ENCODE measurements at regions not wholly inside any gene's neighbourhood (a gene's known extent, or its start where the extent isn't known, plus 50 kb on each side); places are given as distances from the start of the nearest gene placed in this dataset.

DNA sequence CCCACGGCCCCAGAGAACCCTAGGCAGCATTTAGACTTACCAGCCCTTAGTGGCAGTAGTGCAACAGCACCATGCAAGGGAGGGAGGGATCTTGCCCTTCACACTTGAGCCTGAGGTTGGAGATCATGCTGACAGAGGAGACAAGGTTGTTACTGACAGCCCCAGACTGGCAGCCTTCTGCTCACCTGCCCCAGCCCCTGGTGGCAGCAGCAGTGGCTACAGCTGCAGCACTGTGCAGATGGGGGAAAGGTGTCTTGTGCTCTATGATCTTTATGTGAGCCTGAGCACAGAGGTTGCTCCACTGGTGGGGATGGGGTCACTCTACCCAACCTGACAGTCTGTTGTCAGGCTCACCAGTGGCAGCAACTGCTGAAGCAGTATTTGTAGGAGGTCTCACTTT, 501.2 kb upstream of the LRRTM4 start:
- H3K9me3 ChIP-seq = no peaks in the 10 kb centered on the region
- no peak overlapping the region for H3K4me3 ChIP-seq
- no peaks in the 10 kb centered on the region for H3K4me1 ChIP-seq
- intact Hi-C loops (cut with DNase I; ENCODE audit: low total_unique reads) = no loop called here
- TF ChIP-seq, protein P1, sequence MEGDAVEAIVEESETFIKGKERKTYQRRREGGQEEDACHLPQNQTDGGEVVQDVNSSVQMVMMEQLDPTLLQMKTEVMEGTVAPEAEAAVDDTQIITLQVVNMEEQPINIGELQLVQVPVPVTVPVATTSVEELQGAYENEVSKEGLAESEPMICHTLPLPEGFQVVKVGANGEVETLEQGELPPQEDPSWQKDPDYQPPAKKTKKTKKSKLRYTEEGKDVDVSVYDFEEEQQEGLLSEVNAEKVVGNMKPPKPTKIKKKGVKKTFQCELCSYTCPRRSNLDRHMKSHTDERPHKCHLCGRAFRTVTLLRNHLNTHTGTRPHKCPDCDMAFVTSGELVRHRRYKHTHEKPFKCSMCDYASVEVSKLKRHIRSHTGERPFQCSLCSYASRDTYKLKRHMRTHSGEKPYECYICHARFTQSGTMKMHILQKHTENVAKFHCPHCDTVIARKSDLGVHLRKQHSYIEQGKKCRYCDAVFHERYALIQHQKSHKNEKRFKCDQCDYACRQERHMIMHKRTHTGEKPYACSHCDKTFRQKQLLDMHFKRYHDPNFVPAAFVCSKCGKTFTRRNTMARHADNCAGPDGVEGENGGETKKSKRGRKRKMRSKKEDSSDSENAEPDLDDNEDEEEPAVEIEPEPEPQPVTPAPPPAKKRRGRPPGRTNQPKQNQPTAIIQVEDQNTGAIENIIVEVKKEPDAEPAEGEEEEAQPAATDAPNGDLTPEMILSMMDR (IDR thresholded peaks at IDR 0.05 in 4 of 5, conservative IDR thresholded peaks at IDR 0.05 in 1 of 5) = no peak
- TF ChIP-seq POLR2A (IDR thresholded peaks at IDR 0.05) = no peak
- in situ Hi-C loops (cut with MboI; ENCODE audit: low sequenced_read_pairs in 4 of 4) = no loop called here
- ATAC-seq (no peak), DNase-seq (no peak)
- H3K27ac ChIP-seq = no peak overlapping the region
- H3K36me3 ChIP-seq = no peaks in the 10 kb centered on the region
- no peaks in the 10 kb centered on the region for H3K27me3 ChIP-seq

DNA sequence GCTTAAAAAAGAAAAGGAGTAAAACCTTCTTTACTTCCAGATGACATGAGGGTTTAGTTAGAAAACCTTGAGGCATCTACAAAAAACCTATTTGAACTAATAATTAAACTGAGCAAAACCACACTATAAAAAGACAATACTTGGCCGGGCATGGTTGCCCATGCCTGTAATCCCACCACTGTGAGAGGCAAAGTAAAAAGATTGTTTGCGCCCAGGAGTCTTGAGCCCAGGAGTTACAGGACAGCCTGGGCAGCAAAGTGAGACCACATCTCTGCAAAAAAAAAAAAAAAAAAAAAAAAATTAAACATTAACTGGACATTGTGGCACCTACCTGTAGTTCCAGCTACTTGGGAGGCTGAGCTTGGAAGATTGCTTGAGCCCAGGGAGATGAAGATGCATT, 502.8 kb upstream of the LRRTM4 start:
- no peaks in the 10 kb centered on the region for H3K27me3 ChIP-seq
- ATAC-seq = no peak
- no peaks in the 10 kb centered on the region for H3K36me3 ChIP-seq
- H3K27ac ChIP-seq = no peak overlapping the region
- no peaks in the 10 kb centered on the region for H3K9me3 ChIP-seq
- in situ Hi-C loops (cut with MboI; ENCODE audit: low sequenced_read_pairs in 4 of 4) = no loop called here
- intact Hi-C loops (cut with DNase I; ENCODE audit: low total_unique reads) = no loop called here
- no peaks in the 10 kb centered on the region for H3K4me1 ChIP-seq
- DNase-seq = no peak
- TF ChIP-seq POLR2A (IDR thresholded peaks at IDR 0.05) = no peak
- TF ChIP-seq, protein P1 (IDR thresholded peaks at IDR 0.05 in 4 of 5, conservative IDR thresholded peaks at IDR 0.05 in 1 of 5) = no peak
- no peak overlapping the region for H3K4me3 ChIP-seq

DNA sequence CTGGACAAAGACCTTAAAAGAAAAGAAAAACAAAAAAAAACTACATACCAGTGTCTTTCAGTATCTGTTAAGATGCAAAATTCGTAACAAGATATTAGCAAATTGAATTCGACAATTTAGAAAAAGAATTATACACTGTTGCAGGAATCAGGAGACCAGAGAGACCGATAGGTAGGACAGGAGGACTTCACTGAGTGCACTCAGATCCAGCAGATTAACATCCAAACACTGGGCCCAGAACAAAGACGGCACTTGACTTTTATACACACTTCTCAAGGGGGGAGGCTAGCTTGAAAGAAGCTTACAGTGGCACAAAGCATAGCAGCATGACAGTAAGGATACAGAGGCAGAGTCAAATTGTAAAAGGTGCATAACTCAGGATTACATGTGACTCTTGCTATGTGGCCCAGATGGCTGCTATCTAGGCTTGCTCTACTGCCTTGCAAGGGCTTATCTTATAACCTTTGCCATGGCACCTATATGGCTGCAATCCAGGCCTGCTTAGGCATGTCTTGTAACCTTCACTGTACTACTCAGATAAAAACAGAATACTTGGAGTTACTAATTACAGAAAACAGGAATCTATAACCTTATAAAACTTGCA, 507.3 kb upstream of the LRRTM4 start:
- intact Hi-C loops (cut with DNase I; ENCODE audit: low total_unique reads) = no loop called here
- in situ Hi-C loops (cut with MboI; ENCODE audit: low sequenced_read_pairs in 4 of 4) = no loop called here
- Histone ChIP-seq H3K36me3 (no peaks in the 10 kb centered on the region), H3K27me3 (no peaks in the 10 kb centered on the region), H3K4me3 (no peak overlapping the region), H3K9me3 (no peaks in the 10 kb centered on the region), H3K4me1 (no peaks in the 10 kb centered on the region), H3K27ac (no peak overlapping the region)
- DNase-seq (no peak), ATAC-seq (no peak)
- TF ChIP-seq POLR2A (IDR thresholded peaks at IDR 0.05) = no peak
- TF ChIP-seq, protein P1 (IDR thresholded peaks at IDR 0.05 in 4 of 5, conservative IDR thresholded peaks at IDR 0.05 in 1 of 5) = no peak

DNA sequence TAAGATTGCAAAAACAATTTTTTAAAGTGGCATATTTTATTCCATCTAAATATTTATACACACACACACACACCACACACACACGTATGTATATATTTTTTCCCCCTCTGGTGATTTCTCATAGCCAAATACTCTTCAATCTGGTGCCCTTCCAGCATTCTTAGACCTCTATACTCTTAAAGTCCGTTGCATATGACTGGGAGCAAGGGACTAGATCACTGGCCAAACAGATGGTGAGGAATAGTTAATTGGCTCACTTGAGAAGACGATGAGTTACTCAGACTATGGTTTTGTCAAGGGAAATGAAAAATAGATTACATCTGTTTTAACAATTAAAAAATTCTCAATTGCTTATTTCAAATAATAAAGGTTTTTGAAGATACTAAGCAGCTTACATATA, 512.5 kb upstream of the LRRTM4 start:
- intact Hi-C loops (cut with DNase I; ENCODE audit: low total_unique reads) (no loop called here), in situ Hi-C loops (cut with MboI; ENCODE audit: low sequenced_read_pairs in 4 of 4) (no loop called here)
- no peak for ATAC-seq
- no peaks in the 10 kb centered on the region for H3K36me3 ChIP-seq
- DNase-seq = no peak
- H3K27me3 ChIP-seq = no peaks in the 10 kb centered on the region
- no peak overlapping the region for H3K4me3 ChIP-seq
- H3K27ac ChIP-seq = no peak overlapping the region
- no peak for TF ChIP-seq POLR2A (IDR thresholded peaks at IDR 0.05)
- TF ChIP-seq, protein P1 (IDR thresholded peaks at IDR 0.05 in 4 of 5, conservative IDR thresholded peaks at IDR 0.05 in 1 of 5) = no peak
- no peaks in the 10 kb centered on the region for H3K4me1 ChIP-seq
- H3K9me3 ChIP-seq = no peaks in the 10 kb centered on the region

DNA sequence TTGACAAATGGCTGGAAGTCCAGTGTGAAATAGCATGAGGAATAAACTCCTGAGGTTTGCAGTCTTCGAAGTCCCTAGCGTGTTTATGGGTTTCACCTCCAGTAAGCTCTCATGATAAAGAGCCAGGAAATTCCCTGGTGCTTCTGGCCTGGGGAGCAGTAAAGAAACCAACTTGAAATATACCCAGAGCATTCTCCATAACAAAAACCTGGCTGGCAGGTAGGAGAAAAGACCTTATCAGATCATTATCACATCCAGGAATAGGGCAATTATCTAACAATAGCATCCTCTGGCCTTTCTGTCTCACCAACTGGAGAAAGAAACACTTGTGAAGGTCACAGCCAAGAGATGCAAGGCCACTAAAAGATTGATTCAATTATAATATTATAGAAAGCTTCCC, 513.6 kb upstream of the LRRTM4 start:
- H3K36me3 ChIP-seq = no peaks in the 10 kb centered on the region

More for the DNA sequence above, 513.6 kb upstream of the LRRTM4 start:
- no peak for TF ChIP-seq POLR2A (IDR thresholded peaks at IDR 0.05)
- TF ChIP-seq, protein P1 (IDR thresholded peaks at IDR 0.05 in 4 of 5, conservative IDR thresholded peaks at IDR 0.05 in 1 of 5) = no peak
- H3K4me1 ChIP-seq = no peaks in the 10 kb centered on the region
- H3K27me3 ChIP-seq = no peaks in the 10 kb centered on the region
- no peaks in the 10 kb centered on the region for H3K9me3 ChIP-seq
- DNase-seq (no peak), ATAC-seq (no peak)
- H3K27ac ChIP-seq = no peak overlapping the region
- in situ Hi-C loops (cut with MboI; ENCODE audit: low sequenced_read_pairs in 4 of 4) = no loop called here
- no peak overlapping the region for H3K4me3 ChIP-seq
- intact Hi-C loops (cut with DNase I; ENCODE audit: low total_unique reads) = no loop called here
